Thyroid gland (tissue), 4 donors: ENCODE measurements at regions not wholly inside any gene's neighbourhood (a gene's known extent, or its start where the extent isn't known, plus 50 kb on each side); places are given as distances from the start of the nearest gene placed in this dataset.

Experiments used
- POLR2A ChIP-seq, 2 donors: fragments of 450-650 bp; IDR thresholded peaks; one replicate each; pipeline ENCODE4 v1.6.1; 2017; ENCODE audit warnings: antibody characterized with exemption in 2 of 2, mild to moderate bottlenecking in 2 of 2, moderate library complexity in 1 of 2
- TF ChIP-seq, protein P1 (sequence below), 6 experiments: fragments of 200-600 bp in 3 of 6; fragments of 450-650 bp in 3 of 6; sonication (generic) in 3 of 6; IDR thresholded peaks; one replicate each; pipeline ENCODE4 v1.5.1; 2016 to 2019; ENCODE audit warnings: antibody characterized with exemption in 6 of 6, mild to moderate bottlenecking in 2 of 6, inconsistent platforms in 1 of 6, moderate library complexity in 1 of 6

DNA sequence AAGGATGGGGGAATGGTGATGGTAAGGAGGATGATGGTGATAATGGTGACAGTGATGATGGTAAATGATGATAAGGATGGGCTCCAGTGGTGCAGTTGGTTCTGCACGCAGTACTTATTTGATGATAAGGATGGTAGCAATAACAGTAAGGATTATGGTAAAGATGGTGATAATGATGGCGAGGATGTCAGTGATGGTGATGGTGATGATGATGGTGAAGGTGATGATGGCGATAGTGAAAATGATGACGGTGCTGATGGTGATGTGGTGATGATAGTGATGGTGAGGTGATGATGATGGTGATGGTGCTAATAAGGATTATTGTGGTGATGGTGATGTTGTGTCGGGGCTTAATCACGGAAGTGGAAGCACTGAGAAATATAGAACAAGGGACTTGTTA, 103.7 kb downstream of the C16orf95 start:
- no peak for TF ChIP-seq POLR2A (IDR thresholded peaks at IDR 0.05)
- TF ChIP-seq, protein P1, sequence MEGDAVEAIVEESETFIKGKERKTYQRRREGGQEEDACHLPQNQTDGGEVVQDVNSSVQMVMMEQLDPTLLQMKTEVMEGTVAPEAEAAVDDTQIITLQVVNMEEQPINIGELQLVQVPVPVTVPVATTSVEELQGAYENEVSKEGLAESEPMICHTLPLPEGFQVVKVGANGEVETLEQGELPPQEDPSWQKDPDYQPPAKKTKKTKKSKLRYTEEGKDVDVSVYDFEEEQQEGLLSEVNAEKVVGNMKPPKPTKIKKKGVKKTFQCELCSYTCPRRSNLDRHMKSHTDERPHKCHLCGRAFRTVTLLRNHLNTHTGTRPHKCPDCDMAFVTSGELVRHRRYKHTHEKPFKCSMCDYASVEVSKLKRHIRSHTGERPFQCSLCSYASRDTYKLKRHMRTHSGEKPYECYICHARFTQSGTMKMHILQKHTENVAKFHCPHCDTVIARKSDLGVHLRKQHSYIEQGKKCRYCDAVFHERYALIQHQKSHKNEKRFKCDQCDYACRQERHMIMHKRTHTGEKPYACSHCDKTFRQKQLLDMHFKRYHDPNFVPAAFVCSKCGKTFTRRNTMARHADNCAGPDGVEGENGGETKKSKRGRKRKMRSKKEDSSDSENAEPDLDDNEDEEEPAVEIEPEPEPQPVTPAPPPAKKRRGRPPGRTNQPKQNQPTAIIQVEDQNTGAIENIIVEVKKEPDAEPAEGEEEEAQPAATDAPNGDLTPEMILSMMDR (IDR thresholded peaks at IDR 0.05) = no peak
